Fibroblast of villous mesenchyme (primary cell): ENCODE measurements at regions not wholly inside any gene's neighbourhood (a gene's known extent, or its start where the extent isn't known, plus 50 kb on each side); places are given as distances from the start of the nearest gene placed in this dataset.
A peak's percentile ranks its signal among the peaks of the same experiment; 100 is the strongest.

Source experiments
- DNase-seq: peaks from one replicate; pipeline ENCODE4 v3.0.0-alpha.2; 2010; ENCODE audit warnings: low read depth
- H3K4me3 ChIP-seq: 2 replicates; pipeline ENCODE4 v1.5.1; 2011; ENCODE audit warnings: low read depth, mild to moderate bottlenecking, low read length
- CTCF ChIP-seq: IDR thresholded peaks from 2 replicates; pipeline ENCODE4 v1.5.1; 2012; ENCODE audit warnings: low read depth, mild to moderate bottlenecking, low read length; ENCODE audit not compliant: insufficient read depth

GRCh38 chr21:28834335-28835238 is 158.1 kb downstream of the LTN1 start:
- TF ChIP-seq CTCF, result no peak
- H3K4me3 ChIP-seq, result no peak overlapping the region
- no peak for DNase-seq

- TF ChIP-seq CTCF, result no peak
- H3K4me3 ChIP-seq, result no peak overlapping the region
- DNase-seq, result no peak
These were observed 159.1 kb downstream of the LTN1 start for GRCh38 chr21:28833609-28834008.

GRCh38 chr21:28833182-28833581 is 159.5 kb downstream of the LTN1 start:
- no peak overlapping the region for H3K4me3 ChIP-seq
- peak; percentile 16 for DNase-seq
- no peak for TF ChIP-seq CTCF

GRCh38 chr21:28832715-28833061 is 160.0 kb downstream of the LTN1 start:
- no peak for TF ChIP-seq CTCF
- no peak overlapping the region for H3K4me3 ChIP-seq
- DNase-seq, result no peak

- peak; percentile 34 for DNase-seq
- no peak overlapping the region for H3K4me3 ChIP-seq
- TF ChIP-seq CTCF, result no peak
These were observed 160.5 kb downstream of the LTN1 start for GRCh38 chr21:28832013-28832714.

- DNase-seq, result peak; percentile 91
- TF ChIP-seq CTCF, result no peak
- no peak overlapping the region for H3K4me3 ChIP-seq
These were observed 163.7 kb downstream of the LTN1 start for GRCh38 chr21:28828981-28829380.
